GM13977 (cell line): ENCODE measurements at regions not wholly inside any gene's neighbourhood (a gene's known extent, or its start where the extent isn't known, plus 50 kb on each side); places are given as distances from the start of the nearest gene placed in this dataset.
"Not testable (repeated sequence)": the region's sequence is repeated elsewhere in the genome, so short reads cannot be mapped to it uniquely, and the experiment has no call there.

Experiments
- DNase-seq: peaks from one replicate; pipeline ENCODE4 v3.0.0; 2012; ENCODE audit warnings: low spot score
- CTCF ChIP-seq: IDR thresholded peaks from 2 replicates; pipeline ENCODE4 v1.5.1; 2012; ENCODE audit warnings: mild to moderate bottlenecking, control low read depth; ENCODE audit not compliant: insufficient read depth; ENCODE audit errors: extremely low read depth, missing control alignments
- in situ Hi-C: fragments of 300-500 bp; cut with MboI; formaldehyde crosslinking; loops from one replicate; pipeline ENCODE4 v1.12.0; 2022; ENCODE audit warnings: low sequenced_read_pairs, low pct_unique_long_range_greater_than_20kb, mixed read lengths, inconsistent platforms; ENCODE audit not compliant: unreplicated experiment

- DNase-seq: no peak
- in situ Hi-C loops: no loop called here
- TF ChIP-seq CTCF: no peak
Measured at GRCh38 chr1:157439302-157439954, 112.9 kb downstream of the FCRL5 start.

GRCh38 chr1:157438613-157439012 lies 113.7 kb downstream of the FCRL5 start:
- in situ Hi-C loops: no loop called here
- DNase-seq: no peak
- no peak for TF ChIP-seq CTCF

GRCh38 chr1:157438146-157438545 lies 114.2 kb downstream of the FCRL5 start:
- in situ Hi-C loops: no loop called here
- no peak for DNase-seq
- TF ChIP-seq CTCF: no peak

- in situ Hi-C loops: no loop called here
- TF ChIP-seq CTCF: no peak
- DNase-seq: no peak
Measured at GRCh38 chr1:157437296-157437695, 115.0 kb downstream of the FCRL5 start.

GRCh38 chr1:157431751-157432150 lies 120.6 kb downstream of the FCRL5 start:
- DNase-seq: no peak
- no peak for TF ChIP-seq CTCF
- in situ Hi-C loops: no loop called here

GRCh38 chr1:157429601-157430240 lies 122.6 kb downstream of the FCRL5 start:
- in situ Hi-C loops: no loop called here
- no peak for TF ChIP-seq CTCF
- DNase-seq: no peak

GRCh38 chr1:157423764-157424163 lies 128.6 kb downstream of the FCRL5 start:
- DNase-seq, in situ Hi-C loops: not testable (repeated sequence)
